ENCODE measurements at regions not wholly inside any gene's neighbourhood (a gene's known extent, or its start where the extent isn't known, plus 50 kb on each side); places are given as distances from the start of the nearest gene placed in this dataset.

DNA sequence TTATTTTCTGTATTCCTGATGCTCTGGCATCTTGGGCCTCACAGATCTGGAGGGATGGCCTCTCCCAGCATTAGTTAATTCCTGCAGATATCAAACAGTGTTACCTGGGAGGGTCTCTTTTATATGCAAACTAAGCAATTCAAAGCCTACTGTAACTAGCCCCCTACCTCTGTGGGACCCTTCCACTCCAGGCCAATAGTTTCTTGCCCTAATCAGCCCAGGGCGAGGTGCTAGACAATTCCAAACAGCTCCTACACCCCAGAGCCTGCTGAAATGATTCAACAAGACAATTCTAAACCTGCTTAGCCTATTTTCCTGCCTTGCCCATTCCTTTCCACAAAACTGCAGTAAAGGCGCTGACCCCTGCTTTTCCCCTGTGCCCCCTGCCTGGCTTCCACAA is 106.6 kb upstream of the IGSF10 start:
- TF ChIP-seq POLR2A (IDR thresholded peaks at IDR 0.05) (no peak), CTCF (IDR thresholded peaks at IDR 0.05) (no peak)
